H9 (cell line): ENCODE measurements at regions not wholly inside any gene's neighbourhood (a gene's known extent, or its start where the extent isn't known, plus 50 kb on each side); places are given as distances from the start of the nearest gene placed in this dataset.

ENCODE experiments used
- DNase-seq: peaks from one replicate; pipeline ENCODE4 v3.0.0-alpha.2; 2017
- H2AFZ ChIP-seq: one replicate; pipeline ENCODE4 v1.6.1; 2013; ENCODE audit warnings: mild to moderate bottlenecking, low read length, control low read depth, moderate library complexity
- H2AK5ac ChIP-seq: 2 replicates; pipeline ENCODE4 v1.6.1; 2013; ENCODE audit warnings: low read length, control low read depth, mixed read lengths; ENCODE audit not compliant: insufficient read length
- H2BK120ac ChIP-seq: one replicate; pipeline ENCODE4 v1.6.1; 2013; ENCODE audit warnings: low read depth, mild to moderate bottlenecking, low read length, control low read depth, inconsistent platforms; ENCODE audit not compliant: poor library complexity, severe bottlenecking
- H2BK12ac ChIP-seq: 2 replicates; pipeline ENCODE4 v1.6.1; 2013; ENCODE audit warnings: low read length, control low read depth, mixed read lengths, low read depth; ENCODE audit not compliant: insufficient read length
- H2BK15ac ChIP-seq: 2 replicates; pipeline ENCODE4 v1.6.1; 2013; ENCODE audit warnings: low read depth, low read length, control low read depth
- H2BK20ac ChIP-seq: one replicate; pipeline ENCODE4 v1.6.1; 2013; ENCODE audit warnings: low read depth, mild to moderate bottlenecking, low read length, control low read depth, inconsistent platforms; ENCODE audit not compliant: poor library complexity, severe bottlenecking
- H2BK5ac ChIP-seq: 2 replicates; pipeline ENCODE4 v1.6.1; 2013; ENCODE audit warnings: low read length, control low read depth, mixed read lengths; ENCODE audit not compliant: insufficient read length
- H3K14ac ChIP-seq: 2 replicates; pipeline ENCODE4 v1.6.1; 2013; ENCODE audit warnings: low read length, control low read depth; ENCODE audit not compliant: insufficient read depth
- H3K18ac ChIP-seq: 2 replicates; pipeline ENCODE4 v1.6.1; 2013; ENCODE audit warnings: low read depth, mild to moderate bottlenecking, mixed read lengths, low read length, control low read depth; ENCODE audit not compliant: insufficient read length
- H3K23ac ChIP-seq: 2 replicates; pipeline ENCODE4 v1.6.1; 2013; ENCODE audit warnings: low read length, control low read depth, mixed read lengths, low read depth; ENCODE audit not compliant: insufficient read length
- H3K23me2 ChIP-seq: 2 replicates; pipeline ENCODE4 v1.6.1; 2013; ENCODE audit warnings: low read depth, mild to moderate bottlenecking, mixed read lengths, low read length, control low read depth; ENCODE audit not compliant: insufficient read length, poor library complexity, severe bottlenecking
- H3K27ac ChIP-seq: 2 replicates; pipeline ENCODE4 v1.5.1; 2013; ENCODE audit warnings: low read length, control low read depth, mixed read lengths, low read depth; ENCODE audit not compliant: insufficient read length
- H3K27me3 ChIP-seq: 2 replicates; pipeline ENCODE4 v1.6.1; 2013; ENCODE audit warnings: low read length, control low read depth, inconsistent platforms; ENCODE audit not compliant: insufficient read depth
- H3K4ac ChIP-seq: 2 replicates; pipeline ENCODE4 v1.6.1; 2013; ENCODE audit warnings: low read depth, mild to moderate bottlenecking, control low read depth, inconsistent platforms, low read length, moderate library complexity
- H3K4me1 ChIP-seq: 2 replicates; pipeline ENCODE4 v1.6.1; 2013; ENCODE audit warnings: low read length, control low read depth, inconsistent platforms; ENCODE audit not compliant: insufficient read depth
- H3K4me2 ChIP-seq: 2 replicates; pipeline ENCODE4 v1.6.1; 2013; ENCODE audit warnings: low read length, control low read depth, mixed read lengths; ENCODE audit not compliant: insufficient read length, insufficient read depth
- H3K56ac ChIP-seq: 2 replicates; pipeline ENCODE4 v1.6.1; 2013; ENCODE audit warnings: low read depth, mild to moderate bottlenecking, mixed read lengths, low read length, control low read depth; ENCODE audit not compliant: insufficient read length
- H3K79me1 ChIP-seq: 2 replicates; pipeline ENCODE4 v1.6.1; 2013; ENCODE audit warnings: low read depth, mild to moderate bottlenecking, moderate library complexity, low read length, control low read depth, inconsistent platforms; ENCODE audit not compliant: insufficient read depth, poor library complexity, severe bottlenecking
- H3K79me2 ChIP-seq: 2 replicates; pipeline ENCODE4 v1.6.1; 2013; ENCODE audit warnings: low read length, control low read depth, inconsistent platforms; ENCODE audit not compliant: insufficient read depth
- H3K9ac ChIP-seq: 2 replicates; pipeline ENCODE4 v1.6.1; 2013; ENCODE audit warnings: low read length, control low read depth, mixed read lengths; ENCODE audit not compliant: insufficient read length; ENCODE audit errors: extremely low read depth
- H3K9me3 ChIP-seq: one replicate; pipeline ENCODE4 v1.6.1; 2013; ENCODE audit warnings: low read depth, low read length, inconsistent platforms; ENCODE audit not compliant: control insufficient read depth
- H3T11ph ChIP-seq: one replicate; pipeline ENCODE4 v1.6.1; 2013; ENCODE audit warnings: mild to moderate bottlenecking, low read length, control low read depth, inconsistent platforms
- H4K20me1 ChIP-seq: one replicate; pipeline ENCODE4 v1.6.1; 2013; ENCODE audit not compliant: control insufficient read depth, insufficient read length, insufficient read depth
- H4K5ac ChIP-seq: 2 replicates; pipeline ENCODE4 v1.6.1; 2013; ENCODE audit warnings: low read depth, mild to moderate bottlenecking, mixed read lengths, low read length, control low read depth; ENCODE audit not compliant: insufficient read length
- H4K8ac ChIP-seq: replicated peaks from 2 replicates; pipeline ENCODE4 v1.6.1; 2013; ENCODE audit warnings: low read length, control low read depth, mixed read lengths, low read depth; ENCODE audit not compliant: insufficient read length
- H4K91ac ChIP-seq: 2 replicates; pipeline ENCODE4 v1.6.1; 2013; ENCODE audit warnings: low read depth, mild to moderate bottlenecking, moderate library complexity, mixed read lengths, low read length, control low read depth; ENCODE audit not compliant: insufficient read length
- H3K27ac Mint-ChIP-seq, 3 experiments: 2 replicates in 2 of 3; 3 replicates in 1 of 3; pipeline ENCODE4 v1.8.0; 2020 to 2021; ENCODE audit warnings: mixed read lengths in 3 of 3, mild to moderate bottlenecking in 1 of 3, moderate library complexity in 1 of 3
- H3K27me3 Mint-ChIP-seq: 2 replicates; pipeline ENCODE4 v1.8.0; 2021; ENCODE audit warnings: low read depth, mild to moderate bottlenecking, moderate library complexity, mixed read lengths
- H3K36me3 Mint-ChIP-seq, 3 experiments: 2 replicates in 2 of 3; 3 replicates in 1 of 3; pipeline ENCODE4 v1.8.0; 2020 to 2021; ENCODE audit warnings: low read depth in 3 of 3, mixed read lengths in 3 of 3; ENCODE audit not compliant: insufficient read depth in 1 of 3
- H3K4me1 Mint-ChIP-seq, 2 experiments: 2 replicates each; pipeline ENCODE4 v1.8.0; 2020; ENCODE audit warnings: mixed read lengths in 2 of 2
- H3K4me3 Mint-ChIP-seq, 2 experiments: 2 replicates in 1 of 2; 3 replicates in 1 of 2; pipeline ENCODE4 v1.8.0; 2020 to 2021; ENCODE audit warnings: mild to moderate bottlenecking in 2 of 2, mixed read lengths in 2 of 2, moderate library complexity in 1 of 2
- H3K9me3 Mint-ChIP-seq, 2 experiments: 2 replicates in 1 of 2; 3 replicates in 1 of 2; pipeline ENCODE4 v1.8.0; 2020; ENCODE audit warnings: mild to moderate bottlenecking in 2 of 2, mixed read lengths in 2 of 2, moderate library complexity in 1 of 2
- WGBS: extraction: QIAGEN DNeasy Blood & Tissue Kit; methylation state at CpG from one replicate; pipeline ENCODE4 v1.1.7; 2013; ENCODE audit warnings: missing lambda C conversion rate, low lambda C conversion rate, mixed read lengths; ENCODE audit not compliant: insufficient read length; ENCODE audit errors: extremely low coverage; 5-methylcytosine and 5-hydroxymethylcytosine counted together
- TF ChIP-seq, protein P1 (sequence below): fragments of 200-600 bp; sonication (generic); conservative IDR thresholded peaks from 3 replicates; pipeline ENCODE4 v1.8.0; 2021; ENCODE audit warnings: antibody characterized with exemption, mild to moderate bottlenecking

DNA sequence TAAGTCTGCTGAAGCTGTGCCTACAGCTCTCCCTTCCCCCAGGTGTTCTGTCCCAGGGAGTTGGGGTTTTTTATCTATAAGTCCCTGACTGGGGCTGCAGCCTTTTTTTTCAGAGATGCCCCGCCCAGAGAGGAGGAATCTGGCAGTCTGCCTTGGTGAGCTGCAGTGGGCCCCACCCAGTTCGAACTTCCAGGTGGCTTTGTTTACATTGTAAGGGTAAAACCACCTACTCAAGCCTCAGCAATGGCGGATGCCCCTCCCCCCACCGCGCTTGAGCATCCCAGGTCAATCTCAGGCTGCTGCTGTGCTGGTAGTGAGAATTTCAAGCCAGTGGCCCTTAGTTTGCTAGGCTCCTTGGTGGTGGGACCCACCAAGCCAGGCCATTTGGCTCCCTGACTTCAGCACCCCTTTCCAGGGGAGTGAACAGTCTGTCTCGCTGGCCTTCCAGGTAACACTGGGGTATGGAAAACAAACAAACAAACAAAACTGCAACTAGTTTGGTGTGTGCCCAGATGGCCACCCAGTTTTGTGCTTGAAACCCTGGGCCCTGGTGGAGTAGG is 189.4 kb downstream of the MFSD1 start:
- H3K79me2 ChIP-seq: no peaks in the 10 kb centered on the region
- H4K91ac ChIP-seq: no peak overlapping the region
- peak overlapping the region; percentile 86 for H2BK12ac ChIP-seq
- Mint-ChIP-seq H3K27me3 (no peaks in the 10 kb centered on the region; the same call in 1 of the 2 replicates), H3K4me3 (no peak overlapping the region), H3K36me3 (peaks cover 0 to 15% (median 0%) of the 10 kb centered on the region in 3 experiments; a peak in 3 of 7 replicates), H3K27ac (peak overlapping the region in 2 of 3 experiments; percentile 57 to 68; a peak in 2 of 7 replicates), H3K4me1 (peaks cover 10 to 13% of the 10 kb centered on the region in 2 experiments), H3K9me3 (peaks cover 14 to 22% of the 10 kb centered on the region in 2 experiments)
- H3T11ph ChIP-seq: peak overlapping the region; percentile 37
- no peaks in the 10 kb centered on the region for H3K9me3 ChIP-seq
- peak; percentile 90 for DNase-seq
- no peak overlapping the region for H3K23ac ChIP-seq
- no peak overlapping the region for H3K4me2 ChIP-seq
- H3K9ac ChIP-seq: no peak overlapping the region
- peak overlapping the region; percentile 88 for H3K14ac ChIP-seq
- no peaks in the 10 kb centered on the region for H3K27me3 ChIP-seq
- H3K79me1 ChIP-seq: no peaks in the 10 kb centered on the region
- H2AFZ ChIP-seq: peak overlapping the region; percentile 87
- no peaks in the 10 kb centered on the region for H4K20me1 ChIP-seq
- H3K4ac ChIP-seq: no peak overlapping the region
- WGBS: no CpG with 5 or more reads among the region's 6 CpGs
- peak overlapping the region; percentile 92 for H4K5ac ChIP-seq
- H2BK20ac ChIP-seq: no peak overlapping the region
- no peak overlapping the region for H2BK15ac ChIP-seq
- no peak overlapping the region for H2BK120ac ChIP-seq
- H2AK5ac ChIP-seq: no peak overlapping the region
- H3K18ac ChIP-seq: peak overlapping the region; percentile 76
- peak overlapping the region; percentile 99 for H4K8ac ChIP-seq
- no peak overlapping the region for H3K56ac ChIP-seq
- no peak overlapping the region for H3K27ac ChIP-seq
- H2BK5ac ChIP-seq: no peak overlapping the region
- H3K23me2 ChIP-seq: no peaks in the 10 kb centered on the region
- TF ChIP-seq, protein P1, sequence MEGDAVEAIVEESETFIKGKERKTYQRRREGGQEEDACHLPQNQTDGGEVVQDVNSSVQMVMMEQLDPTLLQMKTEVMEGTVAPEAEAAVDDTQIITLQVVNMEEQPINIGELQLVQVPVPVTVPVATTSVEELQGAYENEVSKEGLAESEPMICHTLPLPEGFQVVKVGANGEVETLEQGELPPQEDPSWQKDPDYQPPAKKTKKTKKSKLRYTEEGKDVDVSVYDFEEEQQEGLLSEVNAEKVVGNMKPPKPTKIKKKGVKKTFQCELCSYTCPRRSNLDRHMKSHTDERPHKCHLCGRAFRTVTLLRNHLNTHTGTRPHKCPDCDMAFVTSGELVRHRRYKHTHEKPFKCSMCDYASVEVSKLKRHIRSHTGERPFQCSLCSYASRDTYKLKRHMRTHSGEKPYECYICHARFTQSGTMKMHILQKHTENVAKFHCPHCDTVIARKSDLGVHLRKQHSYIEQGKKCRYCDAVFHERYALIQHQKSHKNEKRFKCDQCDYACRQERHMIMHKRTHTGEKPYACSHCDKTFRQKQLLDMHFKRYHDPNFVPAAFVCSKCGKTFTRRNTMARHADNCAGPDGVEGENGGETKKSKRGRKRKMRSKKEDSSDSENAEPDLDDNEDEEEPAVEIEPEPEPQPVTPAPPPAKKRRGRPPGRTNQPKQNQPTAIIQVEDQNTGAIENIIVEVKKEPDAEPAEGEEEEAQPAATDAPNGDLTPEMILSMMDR: no peak
- peaks cover 3% of the 10 kb centered on the region; the same call in 1 of the 2 replicates for H3K4me1 ChIP-seq
